Gastrocnemius medialis (tissue), 4 donors: ENCODE measurements at regions not wholly inside any gene's neighbourhood (a gene's known extent, or its start where the extent isn't known, plus 50 kb on each side); places are given as distances from the start of the nearest gene placed in this dataset.

ENCODE experiments used
- POLR2A ChIP-seq, 2 donors: fragments of 450-650 bp; IDR thresholded peaks; one replicate each; pipeline ENCODE4 v1.6.1; 2017; ENCODE audit warnings: antibody characterized with exemption in 2 of 2, mild to moderate bottlenecking in 2 of 2, moderate library complexity in 2 of 2
- TF ChIP-seq, protein P1 (sequence below), 5 experiments: fragments of 450-650 bp in 3 of 5; fragments of 200-600 bp in 2 of 5; sonication (generic) in 2 of 5; IDR thresholded peaks in 4 of 5; conservative IDR thresholded peaks in 1 of 5; 1 replicate in 4 of 5; 2 replicates in 1 of 5; pipeline ENCODE4 v1.5.1; 2016 to 2019; ENCODE audit warnings: antibody characterized with exemption in 5 of 5, mild to moderate bottlenecking in 3 of 5, moderate library complexity in 3 of 5

DNA sequence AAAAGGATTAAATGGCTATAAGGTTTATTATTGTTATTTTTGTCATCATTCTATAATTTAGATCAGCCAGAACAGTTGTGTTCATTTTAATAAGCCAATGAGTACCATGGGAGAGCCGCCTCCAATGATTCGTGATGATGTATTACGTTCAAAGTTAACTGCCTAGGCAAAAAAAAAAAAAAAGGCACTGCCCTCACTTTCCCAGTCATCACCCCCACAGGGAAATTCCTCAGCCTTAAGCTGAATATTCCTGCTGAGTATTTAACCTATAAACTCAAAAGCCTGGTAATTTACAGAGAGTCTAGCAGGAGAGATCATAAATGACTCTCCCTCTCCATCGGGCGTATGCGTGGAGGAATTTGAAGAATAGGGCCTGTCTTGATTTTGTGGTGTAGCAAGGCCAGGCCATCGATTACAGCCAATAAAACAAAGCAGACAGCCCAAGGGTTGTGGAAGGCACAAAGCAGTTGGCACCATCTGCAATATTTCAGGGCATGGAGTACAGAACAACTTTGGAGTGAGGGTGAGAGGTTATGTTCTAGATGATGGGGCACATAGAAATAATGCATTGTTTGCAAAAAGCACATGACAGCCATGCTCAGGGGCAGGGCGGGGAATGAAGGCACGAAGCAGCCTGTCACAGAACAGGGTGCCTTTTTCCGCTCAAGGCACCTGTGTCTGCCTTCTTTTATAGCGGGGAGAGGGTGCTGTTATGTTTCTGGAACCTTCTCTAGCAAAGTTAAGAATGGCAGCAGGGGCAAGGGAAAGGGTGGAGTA is 138.2 kb upstream of the DTNBP1 start:
- no peak for TF ChIP-seq POLR2A (IDR thresholded peaks at IDR 0.05)
- TF ChIP-seq, protein P1, sequence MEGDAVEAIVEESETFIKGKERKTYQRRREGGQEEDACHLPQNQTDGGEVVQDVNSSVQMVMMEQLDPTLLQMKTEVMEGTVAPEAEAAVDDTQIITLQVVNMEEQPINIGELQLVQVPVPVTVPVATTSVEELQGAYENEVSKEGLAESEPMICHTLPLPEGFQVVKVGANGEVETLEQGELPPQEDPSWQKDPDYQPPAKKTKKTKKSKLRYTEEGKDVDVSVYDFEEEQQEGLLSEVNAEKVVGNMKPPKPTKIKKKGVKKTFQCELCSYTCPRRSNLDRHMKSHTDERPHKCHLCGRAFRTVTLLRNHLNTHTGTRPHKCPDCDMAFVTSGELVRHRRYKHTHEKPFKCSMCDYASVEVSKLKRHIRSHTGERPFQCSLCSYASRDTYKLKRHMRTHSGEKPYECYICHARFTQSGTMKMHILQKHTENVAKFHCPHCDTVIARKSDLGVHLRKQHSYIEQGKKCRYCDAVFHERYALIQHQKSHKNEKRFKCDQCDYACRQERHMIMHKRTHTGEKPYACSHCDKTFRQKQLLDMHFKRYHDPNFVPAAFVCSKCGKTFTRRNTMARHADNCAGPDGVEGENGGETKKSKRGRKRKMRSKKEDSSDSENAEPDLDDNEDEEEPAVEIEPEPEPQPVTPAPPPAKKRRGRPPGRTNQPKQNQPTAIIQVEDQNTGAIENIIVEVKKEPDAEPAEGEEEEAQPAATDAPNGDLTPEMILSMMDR (IDR thresholded peaks at IDR 0.05 in 4 of 5, conservative IDR thresholded peaks at IDR 0.05 in 1 of 5): no peak
